ENCODE measurements at regions not wholly inside any gene's neighbourhood (a gene's known extent, or its start where the extent isn't known, plus 50 kb on each side); places are given as distances from the start of the nearest gene placed in this dataset.

- ATAC-seq (ENCODE audit: low read depth) = no peak
- Mint-ChIP-seq H3K9me3 (no peaks in the 10 kb centered on the region), H3K27ac (no peak overlapping the region), H3K4me3 (no peak overlapping the region), H3K27me3 (peaks cover 8% of the 10 kb centered on the region), H3K36me3 (ENCODE audit: low read depth) (no peaks in the 10 kb centered on the region), H3K4me1 (no peaks in the 10 kb centered on the region)
- no peak for DNase-seq
- CTCF ChIA-PET = interaction anchor here (0.6 to 2.6 kb wide), 11 partner anchors 1031 to 1578 kb away, joined by 3 to 28 read pairs (median 4); no protein-coding TSS in a partner anchor
- intact Hi-C loops (cut with micrococcal nuclease) = loop anchor here (1.0 to 5.0 kb wide), 6 partner anchors 110 to 1574 kb away; no protein-coding TSS in a partner anchor
- POLR2A ChIA-PET = no interaction called here
- TF ChIP-seq CTCF (IDR thresholded peaks at IDR 0.05) = no peak
These were observed 58.8 kb upstream of the AKR1E2 start for GRCh38 chr10:4767033-4767814.

GRCh38 chr10:4766454-4766853 is 59.6 kb upstream of the AKR1E2 start:
- DNase-seq = no peak
- H3K4me1 Mint-ChIP-seq = no peaks in the 10 kb centered on the region
- CTCF ChIA-PET = interaction anchor here (0.6 to 2.6 kb wide), 12 partner anchors 102 to 1577 kb away, joined by 3 to 28 read pairs (median 4); no protein-coding TSS in a partner anchor

GRCh38 chr10:4765428-4765827 is 60.6 kb upstream of the AKR1E2 start:
- intact Hi-C loops (cut with micrococcal nuclease) = loop anchor here (5.0 kb wide), 1 partner anchor 983 kb away; no protein-coding TSS in a partner anchor
- no peaks in the 10 kb centered on the region for H3K36me3 Mint-ChIP-seq (ENCODE audit: low read depth)
- H3K4me3 Mint-ChIP-seq = no peak overlapping the region
- no peak for ATAC-seq (ENCODE audit: low read depth)
- no peaks in the 10 kb centered on the region for H3K4me1 Mint-ChIP-seq
- peaks cover 2% of the 10 kb centered on the region for H3K27me3 Mint-ChIP-seq
- DNase-seq = no peak
- POLR2A ChIA-PET = no interaction called here
- no peak overlapping the region for H3K27ac Mint-ChIP-seq
- H3K9me3 Mint-ChIP-seq = no peaks in the 10 kb centered on the region
- CTCF ChIA-PET = interaction anchor here (1.0 to 2.6 kb wide), 5 partner anchors 113 to 1572 kb away, joined by 3 to 28 read pairs (median 5); no protein-coding TSS in a partner anchor
- no peak for TF ChIP-seq CTCF (IDR thresholded peaks at IDR 0.05)

More at GRCh38 chr10:4766454-4766853, 59.6 kb upstream of the AKR1E2 start:
- Mint-ChIP-seq H3K4me3 (no peak overlapping the region), H3K9me3 (no peaks in the 10 kb centered on the region), H3K27ac (no peak overlapping the region), H3K27me3 (peaks cover 4% of the 10 kb centered on the region), H3K36me3 (ENCODE audit: low read depth) (no peaks in the 10 kb centered on the region)
- TF ChIP-seq CTCF (IDR thresholded peaks at IDR 0.05) = no peak
- intact Hi-C loops (cut with micrococcal nuclease) = loop anchor here (2.0 to 5.0 kb wide), 3 partner anchors 110 to 1032 kb away; no protein-coding TSS in a partner anchor
- ATAC-seq (ENCODE audit: low read depth) = no peak
- POLR2A ChIA-PET = no interaction called here

- ChIA-PET POLR2A (no interaction called here), CTCF (interaction anchor here (0.6 to 1.7 kb wide), 3 partner anchors 107 to 1526 kb away, joined by 3 to 6 read pairs (median 3); no protein-coding TSS in a partner anchor)
- intact Hi-C loops (cut with micrococcal nuclease) = no loop called here
- Mint-ChIP-seq H3K36me3 (ENCODE audit: low read depth) (no peaks in the 10 kb centered on the region), H3K27me3 (peaks cover 2% of the 10 kb centered on the region), H3K4me3 (no peak overlapping the region), H3K9me3 (no peaks in the 10 kb centered on the region), H3K27ac (no peak overlapping the region), H3K4me1 (no peaks in the 10 kb centered on the region)
- no peak for ATAC-seq (ENCODE audit: low read depth)
- DNase-seq = no peak
- no peak for TF ChIP-seq CTCF (IDR thresholded peaks at IDR 0.05)
These were observed 62.0 kb upstream of the AKR1E2 start for GRCh38 chr10:4763960-4764428.

- no peak for TF ChIP-seq CTCF (IDR thresholded peaks at IDR 0.05)
- no peak for DNase-seq
- Mint-ChIP-seq H3K27me3 (peaks cover 2% of the 10 kb centered on the region), H3K9me3 (no peaks in the 10 kb centered on the region), H3K36me3 (ENCODE audit: low read depth) (no peaks in the 10 kb centered on the region), H3K4me3 (no peak overlapping the region), H3K27ac (no peak overlapping the region), H3K4me1 (no peaks in the 10 kb centered on the region)
- ATAC-seq (ENCODE audit: low read depth) = no peak
- ChIA-PET POLR2A (no interaction called here), CTCF (interaction anchor here (0.6 to 1.7 kb wide), 4 partner anchors 106 to 1571 kb away, joined by 3 to 6 read pairs (median 4); no protein-coding TSS in a partner anchor)
- intact Hi-C loops (cut with micrococcal nuclease) = no loop called here
These were observed 62.5 kb upstream of the AKR1E2 start for GRCh38 chr10:4763513-4763912.
